Endothelial cell of umbilical vein (primary cell): ENCODE measurements at regions not wholly inside any gene's neighbourhood (a gene's known extent, or its start where the extent isn't known, plus 50 kb on each side); places are given as distances from the start of the nearest gene placed in this dataset.

Source experiments
- BruUV-seq: library from RNA; stranded (reverse); fragments of 400-500 nt; replicated peaks from 2 replicates; lab custom pipeline; 2021; lab: Mats Ljungman, UMichigan
- CTCF ChIA-PET: fragments of 300-600, 350-600 bp; sonication (Branson Sonifier 250); formaldehyde crosslinking; loops from one replicate; lab custom pipeline; 2021; ENCODE audit warnings: antibody characterized with exemption, inconsistent platforms; lab: Charles Lee
- POLR2A ChIA-PET: fragments of 300-600, 350-600 bp; sonication (Branson Sonifier 250); formaldehyde crosslinking; loops from one replicate; lab custom pipeline; 2021; ENCODE audit warnings: antibody characterized with exemption, inconsistent platforms; lab: Charles Lee
- DNase-seq: peaks from one replicate; pipeline ENCODE4 v3.0.0-alpha.2; 2011; ENCODE audit warnings: low read depth, low spot score
- FAIRE-seq: peaks from 2 replicates; lab custom pipeline; 2011; peaks lifted over from hg19 to GRCh38; lab: Jason Lieb, UNC
- H2AFZ ChIP-seq: 2 replicates; pipeline ENCODE4 v1.6.0; 2012; ENCODE audit warnings: low read depth, low read length, control low read depth, inconsistent platforms
- H3K27ac ChIP-seq: 2 replicates; pipeline ENCODE4 v1.5.1; 2011; ENCODE audit warnings: low read depth, mild to moderate bottlenecking, control low read depth, low read length, moderate library complexity; ENCODE audit not compliant: insufficient read depth
- H3K27me3 ChIP-seq, 2 experiments: 2 replicates each; pipeline versions ENCODE4 v1.6.0 to v1.6.1; 2011; ENCODE audit warnings: low read length in 2 of 2, mixed read lengths in 1 of 2; ENCODE audit not compliant: control insufficient read depth in 2 of 2, insufficient read depth in 2 of 2
- H3K36me3 ChIP-seq, 2 experiments: 2 replicates in 1 of 2; 3 replicates in 1 of 2; pipeline ENCODE4 v1.5.1; 2011; ENCODE audit warnings: low read length in 2 of 2, mild to moderate bottlenecking in 1 of 2, moderate library complexity in 1 of 2; ENCODE audit not compliant: control insufficient read depth in 2 of 2, insufficient read depth in 2 of 2; ENCODE audit errors: extremely low read depth in 1 of 2
- H3K4me1 ChIP-seq: 3 replicates; pipeline ENCODE4 v1.5.1; 2011; ENCODE audit warnings: mild to moderate bottlenecking, low read length; ENCODE audit not compliant: control insufficient read depth, insufficient read depth; ENCODE audit errors: extremely low read depth
- H3K4me2 ChIP-seq: 2 replicates; pipeline ENCODE4 v1.6.1; 2011; ENCODE audit warnings: low read length, control low read depth, mixed read lengths; ENCODE audit not compliant: insufficient read depth
- H3K4me3 ChIP-seq, 3 experiments: fragments of 200-600 bp in 1 of 3; sonication (generic), shearing (Covaris generic) in 1 of 3; replicated peaks in 1 of 3; 2 replicates each; pipeline ENCODE4 v1.5.1; 2011 to 2016; ENCODE audit warnings: control low read depth in 3 of 3, low read length in 3 of 3, mild to moderate bottlenecking in 2 of 3, inconsistent platforms in 1 of 3, low read depth in 1 of 3, moderate library complexity in 1 of 3; ENCODE audit not compliant: insufficient read depth in 1 of 3
- H3K79me2 ChIP-seq: 2 replicates; pipeline ENCODE4 v1.6.0; 2012; ENCODE audit warnings: low read length, inconsistent platforms; ENCODE audit not compliant: control insufficient read depth, insufficient read depth
- H3K9ac ChIP-seq: replicated peaks from 2 replicates; pipeline ENCODE3; 2011; ENCODE audit warnings: low read length, control low read depth; ENCODE audit not compliant: insufficient read depth; ENCODE audit errors: extremely low read depth
- H3K9me1 ChIP-seq: replicated peaks from 3 replicates; pipeline ENCODE4 v1.6.0; 2011; ENCODE audit warnings: mild to moderate bottlenecking, low read length; ENCODE audit not compliant: control insufficient read depth, insufficient read depth; ENCODE audit errors: extremely low read depth
- H3K9me3 ChIP-seq: replicated peaks from 2 replicates; pipeline ENCODE4 v1.5.1; 2012; ENCODE audit warnings: low read length, inconsistent platforms; ENCODE audit not compliant: control insufficient read depth, insufficient read depth
- H4K20me1 ChIP-seq: replicated peaks from 2 replicates; pipeline ENCODE3; 2011; ENCODE audit warnings: mild to moderate bottlenecking, low read length; ENCODE audit not compliant: control insufficient read depth, insufficient read depth; ENCODE audit errors: extremely low read depth
- EZH2 ChIP-seq: IDR thresholded peaks from 2 replicates; pipeline ENCODE4 v1.6.1; 2012; ENCODE audit warnings: borderline replicate concordance, low read depth, mild to moderate bottlenecking, moderate library complexity, low read length, inconsistent platforms; ENCODE audit not compliant: severe bottlenecking
- FOS ChIP-seq: IDR thresholded peaks from 2 replicates; pipeline ENCODE4 v1.6.1; 2011; ENCODE audit warnings: mild to moderate bottlenecking, low read length, moderate library complexity, borderline replicate concordance; ENCODE audit not compliant: insufficient read depth
- GATA2 ChIP-seq: IDR thresholded peaks from 2 replicates; pipeline ENCODE4 v1.7.0; 2011; ENCODE audit warnings: low read depth, mild to moderate bottlenecking, moderate library complexity, mixed read lengths, low read length; ENCODE audit not compliant: insufficient read length, insufficient read depth
- JUN ChIP-seq: IDR thresholded peaks from 2 replicates; pipeline ENCODE4 v1.6.1; 2011; ENCODE audit warnings: borderline replicate concordance, low read depth; ENCODE audit not compliant: insufficient read length, insufficient read depth
- MAX ChIP-seq: IDR thresholded peaks from 2 replicates; pipeline ENCODE4 v1.6.1; 2011; ENCODE audit not compliant: insufficient read depth, insufficient read length
- MYC ChIP-seq: IDR thresholded peaks from one replicate; pipeline ENCODE4 v1.6.1; 2011; ENCODE audit warnings: mild to moderate bottlenecking, low read depth, low read length
- POLR2A ChIP-seq: IDR thresholded peaks from 2 replicates; pipeline ENCODE4 v1.6.1; 2012; ENCODE audit warnings: low read depth, mild to moderate bottlenecking, control low read depth, low read length
- POLR2AphosphoS5 ChIP-seq: IDR thresholded peaks from 2 replicates; pipeline ENCODE4 v1.6.1; 2012; ENCODE audit warnings: low read depth, mild to moderate bottlenecking, control low read depth, low read length, moderate library complexity; ENCODE audit not compliant: insufficient read depth
- dilution Hi-C: fragments of 300-500 bp; cut with MboI; formaldehyde crosslinking; loops from one replicate; pipeline ENCODE4 v1.15.0; 2019; ENCODE audit warnings: low sequenced_read_pairs; ENCODE audit not compliant: extremely low pct_ligation_motif_present
- intact Hi-C: fragments of 100-400 bp; cut with micrococcal nuclease; formaldehyde crosslinking; loops from one replicate; pipeline ENCODE4 v1.10.0; 2022
- TF ChIP-seq, protein P1 (sequence below), 2 donors: IDR thresholded peaks; 1 replicate in 1 of 2; 2 replicates in 1 of 2; pipeline ENCODE4 v1.5.1; 2011; ENCODE audit warnings: low read length in 2 of 2, mild to moderate bottlenecking in 2 of 2, moderate library complexity in 2 of 2, control low read depth in 1 of 2, inconsistent platforms in 1 of 2, low read depth in 1 of 2; ENCODE audit not compliant: insufficient read depth in 1 of 2; ENCODE audit errors: extremely low read depth in 1 of 2

- ChIA-PET CTCF (no interaction called here), POLR2A (no interaction called here)
- TF ChIP-seq FOS = no peak
- TF ChIP-seq, protein P1, sequence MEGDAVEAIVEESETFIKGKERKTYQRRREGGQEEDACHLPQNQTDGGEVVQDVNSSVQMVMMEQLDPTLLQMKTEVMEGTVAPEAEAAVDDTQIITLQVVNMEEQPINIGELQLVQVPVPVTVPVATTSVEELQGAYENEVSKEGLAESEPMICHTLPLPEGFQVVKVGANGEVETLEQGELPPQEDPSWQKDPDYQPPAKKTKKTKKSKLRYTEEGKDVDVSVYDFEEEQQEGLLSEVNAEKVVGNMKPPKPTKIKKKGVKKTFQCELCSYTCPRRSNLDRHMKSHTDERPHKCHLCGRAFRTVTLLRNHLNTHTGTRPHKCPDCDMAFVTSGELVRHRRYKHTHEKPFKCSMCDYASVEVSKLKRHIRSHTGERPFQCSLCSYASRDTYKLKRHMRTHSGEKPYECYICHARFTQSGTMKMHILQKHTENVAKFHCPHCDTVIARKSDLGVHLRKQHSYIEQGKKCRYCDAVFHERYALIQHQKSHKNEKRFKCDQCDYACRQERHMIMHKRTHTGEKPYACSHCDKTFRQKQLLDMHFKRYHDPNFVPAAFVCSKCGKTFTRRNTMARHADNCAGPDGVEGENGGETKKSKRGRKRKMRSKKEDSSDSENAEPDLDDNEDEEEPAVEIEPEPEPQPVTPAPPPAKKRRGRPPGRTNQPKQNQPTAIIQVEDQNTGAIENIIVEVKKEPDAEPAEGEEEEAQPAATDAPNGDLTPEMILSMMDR (IDR thresholded peaks at IDR 0.05; ENCODE audit: extremely low read depth in 1 of 2, insufficient read depth in 1 of 2, low read depth in 1 of 2, low read length in 2 of 2) = no peak
- no peak for TF ChIP-seq JUN
- TF ChIP-seq MAX = no peak
- no peak for TF ChIP-seq POLR2AphosphoS5
- dilution Hi-C loops = no loop called here
- Histone ChIP-seq H3K9me3 (peaks cover 3% of the 10 kb centered on the region), H3K36me3 (no peaks in the 10 kb centered on the region), H3K4me3 (no peak overlapping the region), H3K4me1 (no peaks in the 10 kb centered on the region), H4K20me1 (no peaks in the 10 kb centered on the region), H3K9me1 (no peaks in the 10 kb centered on the region), H3K27ac (no peak overlapping the region), H2AFZ (no peak overlapping the region), H3K4me2 (no peak overlapping the region), H3K79me2 (no peaks in the 10 kb centered on the region), H3K27me3 (no peaks in the 10 kb centered on the region), H3K9ac (no peak overlapping the region)
- intact Hi-C loops = no loop called here
- BruUV-seq = no TSS peak
- DNase-seq (no peak), FAIRE-seq (no peak)
Measured at GRCh38 chr6:168756009-168756634, 315.1 kb downstream of the SMOC2 start.

- no TSS peak for BruUV-seq
- Histone ChIP-seq H3K9me1 (no peaks in the 10 kb centered on the region), H3K4me1 (no peaks in the 10 kb centered on the region), H3K9me3 (peaks cover 2% of the 10 kb centered on the region), H3K27me3 (no peaks in the 10 kb centered on the region), H2AFZ (no peak overlapping the region), H3K36me3 (no peaks in the 10 kb centered on the region), H3K4me3 (no peak overlapping the region), H3K79me2 (no peaks in the 10 kb centered on the region), H3K9ac (no peak overlapping the region), H3K27ac (no peak overlapping the region), H4K20me1 (no peaks in the 10 kb centered on the region), H3K4me2 (no peak overlapping the region)
- FAIRE-seq = no peak
- ChIA-PET POLR2A (no interaction called here), CTCF (no interaction called here)
- dilution Hi-C loops (no loop called here), intact Hi-C loops (no loop called here)
- no peak for DNase-seq
- TF ChIP-seq JUN = no peak
- TF ChIP-seq, protein P1 (IDR thresholded peaks at IDR 0.05; ENCODE audit: extremely low read depth in 1 of 2, insufficient read depth in 1 of 2, low read depth in 1 of 2, low read length in 2 of 2) = no peak
- no peak for TF ChIP-seq POLR2AphosphoS5
- no peak for TF ChIP-seq MAX
- TF ChIP-seq EZH2 = no peak
- no peak for TF ChIP-seq POLR2A
- no peak for TF ChIP-seq MYC
- no peak for TF ChIP-seq FOS
- no peak for TF ChIP-seq GATA2
Measured at GRCh38 chr6:168746643-168747042, 305.7 kb downstream of the SMOC2 start.
